ENCODE measurements at regions not wholly inside any gene's neighbourhood (a gene's known extent, or its start where the extent isn't known, plus 50 kb on each side); places are given as distances from the start of the nearest gene placed in this dataset.
"Not testable (repeated sequence)": the region's sequence is repeated elsewhere in the genome, so short reads cannot be mapped to it uniquely, and the experiment has no call there.

- not testable (repeated sequence) for DNase-seq; H3K36me3 ChIP-seq (ENCODE audit: insufficient read depth, low read length)
Measured at GRCh38 chr22:22733006-22733405, 88.6 kb downstream of the GGTLC2 start.

GRCh38 chr22:22733881-22734373, 89.5 kb downstream of the GGTLC2 start:
- Histone ChIP-seq H3K27ac (ENCODE audit: low read depth, low read length) (no peak overlapping the region), H3K4me3 (ENCODE audit: low read length in 2 of 2) (no peak overlapping the region), H3K36me3 (ENCODE audit: insufficient read depth, low read length) (no peaks in the 10 kb centered on the region), H3K4me1 (ENCODE audit: insufficient read depth, low read length) (no peaks in the 10 kb centered on the region), H3K27me3 (ENCODE audit: insufficient read depth, low read length) (no peaks in the 10 kb centered on the region), H3K9me3 (ENCODE audit: control insufficient read depth in 1 of 2, low read length in 2 of 2) (no peaks in the 10 kb centered on the region)
- H3K4me1 Mint-ChIP-seq = peaks cover 12 to 38% (median 20%) of the 10 kb centered on the region in 4 donors
- peaks cover 7 to 12% of the 10 kb centered on the region in 2 donors for H3K27me3 Mint-ChIP-seq
- CTCF ChIA-PET (ENCODE audit: partially characterized antibody) = interaction anchor here (1.0 kb wide), 1 partner anchor 12 kb away, joined by 3 read pairs; no protein-coding TSS in a partner anchor
- no peak for DNase-seq
- intact Hi-C loops (cut with micrococcal nuclease) = no loop called here
- H3K27ac Mint-ChIP-seq = no peak overlapping the region
- POLR2A ChIA-PET (ENCODE audit: partially characterized antibody) = interaction anchor here (0.8 kb wide), 1 partner anchor 12 kb away, joined by 3 read pairs; no protein-coding TSS in a partner anchor
- H3K9me3 Mint-ChIP-seq = no peaks in the 10 kb centered on the region
- no peaks in the 10 kb centered on the region for H3K36me3 Mint-ChIP-seq
- H3K4me3 Mint-ChIP-seq = no peak overlapping the region

More at GRCh38 chr22:22733006-22733405, 88.6 kb downstream of the GGTLC2 start:
- H3K4me3 ChIP-seq (ENCODE audit: low read length in 2 of 2); H3K27ac ChIP-seq (ENCODE audit: low read depth, low read length); POLR2A ChIA-PET (ENCODE audit: partially characterized antibody); H3K4me1 ChIP-seq (ENCODE audit: insufficient read depth, low read length); H3K36me3 Mint-ChIP-seq; intact Hi-C loops (cut with micrococcal nuclease); H3K27me3 ChIP-seq (ENCODE audit: insufficient read depth, low read length); H3K9me3 Mint-ChIP-seq; H3K9me3 ChIP-seq (ENCODE audit: control insufficient read depth in 1 of 2, low read length in 2 of 2): not testable (repeated sequence)
- peak overlapping the region in 3 of 7 donors; percentile 61 to 86 (median 78) for H3K27ac Mint-ChIP-seq
- CTCF ChIA-PET (ENCODE audit: partially characterized antibody) = interaction anchor here (0.8 kb wide), 1 partner anchor 150 kb away, joined by 3 read pairs; no protein-coding TSS in a partner anchor
- peaks cover 7 to 11% of the 10 kb centered on the region in 2 donors for H3K27me3 Mint-ChIP-seq
- H3K4me3 Mint-ChIP-seq = peak overlapping the region in 1 of 8 donors; percentile 15
- H3K4me1 Mint-ChIP-seq = peaks cover 16 to 43% (median 24%) of the 10 kb centered on the region in 4 donors

GRCh38 chr22:22734395-22735272, 90.2 kb downstream of the GGTLC2 start:
- H3K36me3 Mint-ChIP-seq; DNase-seq; H3K9me3 Mint-ChIP-seq; H3K4me3 ChIP-seq (ENCODE audit: low read length in 2 of 2); H3K27me3 Mint-ChIP-seq; H3K9me3 ChIP-seq (ENCODE audit: control insufficient read depth in 1 of 2, low read length in 2 of 2); intact Hi-C loops (cut with micrococcal nuclease); H3K4me1 ChIP-seq (ENCODE audit: insufficient read depth, low read length); H3K36me3 ChIP-seq (ENCODE audit: insufficient read depth, low read length); H3K27ac ChIP-seq (ENCODE audit: low read depth, low read length); H3K27me3 ChIP-seq (ENCODE audit: insufficient read depth, low read length): not testable (repeated sequence)
- ChIA-PET CTCF (ENCODE audit: partially characterized antibody) (interaction anchor here (1.0 kb wide), 1 partner anchor 11 kb away, joined by 3 read pairs; no protein-coding TSS in a partner anchor), POLR2A (ENCODE audit: partially characterized antibody) (interaction anchor here (0.8 kb wide), 1 partner anchor 11 kb away, joined by 3 read pairs; no protein-coding TSS in a partner anchor)
- peak overlapping the region in 4 of 7 donors; percentile 46 to 89 (median 68) for H3K27ac Mint-ChIP-seq
- H3K4me1 Mint-ChIP-seq = peaks cover 9 to 37% (median 20%) of the 10 kb centered on the region in 4 donors
- H3K4me3 Mint-ChIP-seq = peak overlapping the region in 4 of 8 donors; percentile 25 to 64 (median 46)

- CTCF ChIA-PET (ENCODE audit: partially characterized antibody); H3K4me3 ChIP-seq (ENCODE audit: low read length in 2 of 2); H3K4me1 ChIP-seq (ENCODE audit: insufficient read depth, low read length); POLR2A ChIA-PET (ENCODE audit: partially characterized antibody); H3K36me3 Mint-ChIP-seq; H3K27me3 ChIP-seq (ENCODE audit: insufficient read depth, low read length); H3K36me3 ChIP-seq (ENCODE audit: insufficient read depth, low read length); intact Hi-C loops (cut with micrococcal nuclease); H3K9me3 Mint-ChIP-seq; DNase-seq; H3K9me3 ChIP-seq (ENCODE audit: control insufficient read depth in 1 of 2, low read length in 2 of 2); H3K27ac ChIP-seq (ENCODE audit: low read depth, low read length): not testable (repeated sequence)
- Mint-ChIP-seq H3K27me3 (peaks cover 11 to 12% of the 10 kb centered on the region in 2 donors), H3K4me1 (peaks cover 9 to 32% (median 20%) of the 10 kb centered on the region in 4 donors), H3K27ac (peak overlapping the region in 5 of 7 donors; percentile 6 to 89 (median 66)), H3K4me3 (peak overlapping the region in 5 of 8 donors; percentile 9 to 64 (median 32))
Measured at GRCh38 chr22:22735276-22735675, 90.9 kb downstream of the GGTLC2 start.

- H3K36me3 ChIP-seq (ENCODE audit: insufficient read depth, low read length) = no peaks in the 10 kb centered on the region
- H3K27ac ChIP-seq (ENCODE audit: low read depth, low read length) = no peak overlapping the region
- no peaks in the 10 kb centered on the region for H3K9me3 ChIP-seq (ENCODE audit: control insufficient read depth in 1 of 2, low read length in 2 of 2)
- Mint-ChIP-seq H3K4me3 (peak overlapping the region in 1 of 8 donors; percentile 32), H3K4me1 (peaks cover 9 to 32% (median 20%) of the 10 kb centered on the region in 4 donors), H3K27me3 (peaks cover 12 to 16% of the 10 kb centered on the region in 2 donors), H3K27ac (peak overlapping the region in 3 of 7 donors; percentile 6 to 70 (median 37)), H3K36me3 (no peaks in the 10 kb centered on the region), H3K9me3 (no peaks in the 10 kb centered on the region)
- no peaks in the 10 kb centered on the region for H3K4me1 ChIP-seq (ENCODE audit: insufficient read depth, low read length)
- ChIA-PET CTCF (ENCODE audit: partially characterized antibody) (no interaction called here), POLR2A (ENCODE audit: partially characterized antibody) (no interaction called here)
- intact Hi-C loops (cut with micrococcal nuclease) = no loop called here
- H3K27me3 ChIP-seq (ENCODE audit: insufficient read depth, low read length) = no peaks in the 10 kb centered on the region
- H3K4me3 ChIP-seq (ENCODE audit: low read length in 2 of 2) = no peak overlapping the region
- DNase-seq = no peak
Measured at GRCh38 chr22:22735695-22736611, 91.5 kb downstream of the GGTLC2 start.

- Mint-ChIP-seq H3K27me3 (peaks cover 19 to 21% of the 10 kb centered on the region in 2 donors), H3K4me3 (no peak overlapping the region), H3K9me3 (no peaks in the 10 kb centered on the region), H3K4me1 (peaks cover 5 to 21% (median 15%) of the 10 kb centered on the region in 4 donors), H3K27ac (peak overlapping the region in 1 of 7 donors; percentile 27), H3K36me3 (no peaks in the 10 kb centered on the region)
- POLR2A ChIA-PET (ENCODE audit: partially characterized antibody) = no interaction called here
- CTCF ChIA-PET (ENCODE audit: partially characterized antibody) = interaction anchor here (0.8 to 1.0 kb wide), 2 partner anchors 8 to 50 kb away, joined by 3 read pairs; no protein-coding TSS in a partner anchor
- Histone ChIP-seq H3K4me1 (ENCODE audit: insufficient read depth, low read length) (no peaks in the 10 kb centered on the region), H3K27ac (ENCODE audit: low read depth, low read length) (no peak overlapping the region), H3K9me3 (ENCODE audit: control insufficient read depth in 1 of 2, low read length in 2 of 2) (no peaks in the 10 kb centered on the region), H3K27me3 (ENCODE audit: insufficient read depth, low read length) (no peaks in the 10 kb centered on the region), H3K4me3 (ENCODE audit: low read length in 2 of 2) (no peak overlapping the region), H3K36me3 (ENCODE audit: insufficient read depth, low read length) (no peaks in the 10 kb centered on the region)
- intact Hi-C loops (cut with micrococcal nuclease) = no loop called here
- no peak for DNase-seq
Measured at GRCh38 chr22:22737590-22737989, 93.2 kb downstream of the GGTLC2 start.
